ENCODE measurements at regions not wholly inside any gene's neighbourhood (a gene's known extent, or its start where the extent isn't known, plus 50 kb on each side); places are given as distances from the start of the nearest gene placed in this dataset.

DNA sequence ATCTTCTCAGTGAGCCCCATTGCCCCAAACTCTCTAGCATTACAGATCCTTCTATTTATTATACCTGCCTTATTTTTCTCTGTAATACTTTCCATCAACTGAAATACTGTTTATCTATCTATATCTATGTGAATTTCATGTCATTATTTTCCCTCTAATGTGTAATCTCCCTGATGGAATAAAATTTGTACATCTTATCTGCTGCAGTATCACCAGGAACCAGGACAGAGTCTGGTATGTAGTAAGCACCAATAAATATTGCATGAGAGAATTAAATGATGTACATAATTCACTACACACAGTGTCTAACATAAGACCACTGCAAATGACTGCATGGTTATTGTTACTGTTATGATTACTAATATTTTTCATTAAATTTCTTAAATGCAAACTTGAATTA lies 759.1 kb downstream of the PRELID2 start:
- DNase-seq (ENCODE audit: low read depth, low spot score) (no peak), ATAC-seq (no peak)
- TF ChIP-seq TCF7L2 (IDR thresholded peaks at IDR 0.05; ENCODE audit: low read depth, low read length) (no peak), SIN3A (IDR thresholded peaks at IDR 0.05; ENCODE audit: borderline replicate concordance, insufficient read depth, low read depth, low read length) (no peak), POLR2AphosphoS5 (IDR thresholded peaks at IDR 0.05; ENCODE audit: low read depth, low read length) (no peak)
- TF ChIP-seq, protein P1, sequence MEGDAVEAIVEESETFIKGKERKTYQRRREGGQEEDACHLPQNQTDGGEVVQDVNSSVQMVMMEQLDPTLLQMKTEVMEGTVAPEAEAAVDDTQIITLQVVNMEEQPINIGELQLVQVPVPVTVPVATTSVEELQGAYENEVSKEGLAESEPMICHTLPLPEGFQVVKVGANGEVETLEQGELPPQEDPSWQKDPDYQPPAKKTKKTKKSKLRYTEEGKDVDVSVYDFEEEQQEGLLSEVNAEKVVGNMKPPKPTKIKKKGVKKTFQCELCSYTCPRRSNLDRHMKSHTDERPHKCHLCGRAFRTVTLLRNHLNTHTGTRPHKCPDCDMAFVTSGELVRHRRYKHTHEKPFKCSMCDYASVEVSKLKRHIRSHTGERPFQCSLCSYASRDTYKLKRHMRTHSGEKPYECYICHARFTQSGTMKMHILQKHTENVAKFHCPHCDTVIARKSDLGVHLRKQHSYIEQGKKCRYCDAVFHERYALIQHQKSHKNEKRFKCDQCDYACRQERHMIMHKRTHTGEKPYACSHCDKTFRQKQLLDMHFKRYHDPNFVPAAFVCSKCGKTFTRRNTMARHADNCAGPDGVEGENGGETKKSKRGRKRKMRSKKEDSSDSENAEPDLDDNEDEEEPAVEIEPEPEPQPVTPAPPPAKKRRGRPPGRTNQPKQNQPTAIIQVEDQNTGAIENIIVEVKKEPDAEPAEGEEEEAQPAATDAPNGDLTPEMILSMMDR (IDR thresholded peaks at IDR 0.05) = no peak
- TF ChIP-seq, protein P2, sequence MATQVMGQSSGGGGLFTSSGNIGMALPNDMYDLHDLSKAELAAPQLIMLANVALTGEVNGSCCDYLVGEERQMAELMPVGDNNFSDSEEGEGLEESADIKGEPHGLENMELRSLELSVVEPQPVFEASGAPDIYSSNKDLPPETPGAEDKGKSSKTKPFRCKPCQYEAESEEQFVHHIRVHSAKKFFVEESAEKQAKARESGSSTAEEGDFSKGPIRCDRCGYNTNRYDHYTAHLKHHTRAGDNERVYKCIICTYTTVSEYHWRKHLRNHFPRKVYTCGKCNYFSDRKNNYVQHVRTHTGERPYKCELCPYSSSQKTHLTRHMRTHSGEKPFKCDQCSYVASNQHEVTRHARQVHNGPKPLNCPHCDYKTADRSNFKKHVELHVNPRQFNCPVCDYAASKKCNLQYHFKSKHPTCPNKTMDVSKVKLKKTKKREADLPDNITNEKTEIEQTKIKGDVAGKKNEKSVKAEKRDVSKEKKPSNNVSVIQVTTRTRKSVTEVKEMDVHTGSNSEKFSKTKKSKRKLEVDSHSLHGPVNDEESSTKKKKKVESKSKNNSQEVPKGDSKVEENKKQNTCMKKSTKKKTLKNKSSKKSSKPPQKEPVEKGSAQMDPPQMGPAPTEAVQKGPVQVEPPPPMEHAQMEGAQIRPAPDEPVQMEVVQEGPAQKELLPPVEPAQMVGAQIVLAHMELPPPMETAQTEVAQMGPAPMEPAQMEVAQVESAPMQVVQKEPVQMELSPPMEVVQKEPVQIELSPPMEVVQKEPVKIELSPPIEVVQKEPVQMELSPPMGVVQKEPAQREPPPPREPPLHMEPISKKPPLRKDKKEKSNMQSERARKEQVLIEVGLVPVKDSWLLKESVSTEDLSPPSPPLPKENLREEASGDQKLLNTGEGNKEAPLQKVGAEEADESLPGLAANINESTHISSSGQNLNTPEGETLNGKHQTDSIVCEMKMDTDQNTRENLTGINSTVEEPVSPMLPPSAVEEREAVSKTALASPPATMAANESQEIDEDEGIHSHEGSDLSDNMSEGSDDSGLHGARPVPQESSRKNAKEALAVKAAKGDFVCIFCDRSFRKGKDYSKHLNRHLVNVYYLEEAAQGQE (IDR thresholded peaks at IDR 0.05; ENCODE audit: insufficient read depth in 1 of 2, low read depth in 2 of 2, low read length in 1 of 2) = no peak
- Histone ChIP-seq H3K27me3 (ENCODE audit: control insufficient read depth, insufficient read depth, low read length) (no peaks in the 10 kb centered on the region), H3K27ac (ENCODE audit: low read length) (no peak overlapping the region), H3K36me3 (ENCODE audit: control insufficient read depth, insufficient read depth, low read length) (no peaks in the 10 kb centered on the region), H3K4me1 (ENCODE audit: control insufficient read depth, insufficient read depth, low read length) (no peaks in the 10 kb centered on the region), H3K4me3 (ENCODE audit: low read depth in 2 of 2, low read length in 2 of 2) (no peak overlapping the region), H3K9me3 (ENCODE audit: control insufficient read depth, insufficient read depth, low read depth, low read length) (no peaks in the 10 kb centered on the region)
- ChIA-PET CTCF (no interaction called here), POLR2A (no interaction called here)
- intact Hi-C loops (cut with micrococcal nuclease; ENCODE audit: unreplicated experiment) (no loop called here), in situ Hi-C loops (cut with HindIII; ENCODE audit: low pct_unique_long_range_greater_than_20kb, low sequenced_read_pairs) (no loop called here)
- no TSS peak for BruUV-seq (replicated peaks)

DNA sequence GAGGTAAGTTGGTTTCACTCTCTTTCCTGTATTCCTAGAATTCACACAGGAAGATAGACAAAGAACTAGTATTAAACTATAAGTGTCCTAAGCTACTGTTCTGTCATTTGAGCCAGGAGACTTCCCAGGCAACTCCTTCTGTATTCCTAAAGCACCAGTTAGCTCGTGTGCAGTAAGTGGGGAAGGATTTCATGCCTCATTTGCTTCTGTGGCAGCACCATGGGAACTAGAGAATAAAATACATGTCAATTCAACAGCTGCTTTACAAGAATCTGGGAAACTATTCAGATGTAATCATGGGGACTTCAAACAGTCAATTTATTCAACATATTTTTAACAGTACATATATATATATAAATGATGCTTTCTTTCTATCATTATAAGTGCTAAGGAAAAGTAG lies 762.3 kb downstream of the PRELID2 start:
- DNase-seq (ENCODE audit: low read depth, low spot score) (no peak), ATAC-seq (no peak)
- no peak overlapping the region for H3K4me3 ChIP-seq (ENCODE audit: low read depth in 2 of 2, low read length in 2 of 2)
- no peak overlapping the region for H3K27ac ChIP-seq (ENCODE audit: low read length)
- in situ Hi-C loops (cut with HindIII; ENCODE audit: low pct_unique_long_range_greater_than_20kb, low sequenced_read_pairs) = no loop called here
- POLR2A ChIA-PET = interaction anchor here (0.7 kb wide), 1 partner anchor 64 kb away, joined by 4 read pairs; no protein-coding TSS in a partner anchor
- CTCF ChIA-PET = no interaction called here
- H3K36me3 ChIP-seq (ENCODE audit: control insufficient read depth, insufficient read depth, low read length) = no peaks in the 10 kb centered on the region
- BruUV-seq (replicated peaks) = no TSS peak
- no peaks in the 10 kb centered on the region for H3K4me1 ChIP-seq (ENCODE audit: control insufficient read depth, insufficient read depth, low read length)
- intact Hi-C loops (cut with micrococcal nuclease; ENCODE audit: unreplicated experiment) = no loop called here
- no peak for TF ChIP-seq SIN3A (IDR thresholded peaks at IDR 0.05; ENCODE audit: borderline replicate concordance, insufficient read depth, low read depth, low read length)
- TF ChIP-seq TCF7L2 (IDR thresholded peaks at IDR 0.05; ENCODE audit: low read depth, low read length) = no peak
- TF ChIP-seq POLR2AphosphoS5 (IDR thresholded peaks at IDR 0.05; ENCODE audit: low read depth, low read length) = no peak
- TF ChIP-seq, protein P2 (IDR thresholded peaks at IDR 0.05; ENCODE audit: insufficient read depth in 1 of 2, low read depth in 2 of 2, low read length in 1 of 2) = no peak
- TF ChIP-seq, protein P1 (IDR thresholded peaks at IDR 0.05) = no peak
- H3K27me3 ChIP-seq (ENCODE audit: control insufficient read depth, insufficient read depth, low read length) = no peaks in the 10 kb centered on the region
- no peaks in the 10 kb centered on the region for H3K9me3 ChIP-seq (ENCODE audit: control insufficient read depth, insufficient read depth, low read depth, low read length)
